Endodermal cell (in vitro differentiated cells): ENCODE measurements at regions not wholly inside any gene's neighbourhood (a gene's known extent, or its start where the extent isn't known, plus 50 kb on each side); places are given as distances from the start of the nearest gene placed in this dataset.

Source experiments
- DNase-seq: peaks from one replicate; pipeline ENCODE4 v3.0.0-alpha.2; 2017
- H3K27ac ChIP-seq: 2 replicates; pipeline ENCODE4 v1.5.1; 2013; ENCODE audit warnings: mild to moderate bottlenecking, low read depth, low read length, moderate library complexity
- H3K27me3 ChIP-seq: 2 replicates; pipeline ENCODE4 v1.6.1; 2013; ENCODE audit warnings: mild to moderate bottlenecking, low read length, moderate library complexity; ENCODE audit not compliant: insufficient read depth, control insufficient read depth, poor library complexity, severe bottlenecking
- H3K36me3 ChIP-seq: 2 replicates; pipeline ENCODE4 v1.7.0; 2013; ENCODE audit warnings: mild to moderate bottlenecking, low read length, moderate library complexity; ENCODE audit not compliant: control insufficient read depth, insufficient read depth
- H3K4me1 ChIP-seq: one replicate; pipeline ENCODE4 v1.7.0; 2013; ENCODE audit warnings: low read length; ENCODE audit not compliant: control insufficient read depth, insufficient read depth
- H3K4me3 ChIP-seq: 2 replicates; pipeline ENCODE4 v1.5.1; 2013; ENCODE audit warnings: mild to moderate bottlenecking, low read length, moderate library complexity
- H3K9ac ChIP-seq: 2 replicates; pipeline ENCODE4 v1.6.1; 2013; ENCODE audit warnings: mild to moderate bottlenecking, low read length, moderate library complexity; ENCODE audit not compliant: poor library complexity, severe bottlenecking; ENCODE audit errors: extremely low read depth
- H3K9me3 ChIP-seq: 2 replicates; pipeline ENCODE4 v1.6.1; 2013; ENCODE audit warnings: mild to moderate bottlenecking, low read length, moderate library complexity; ENCODE audit not compliant: control insufficient read depth
- H3K27ac Mint-ChIP-seq: 2 replicates; pipeline ENCODE4 v1.8.0; 2020; ENCODE audit warnings: mixed read lengths
- H3K27me3 Mint-ChIP-seq: 2 replicates; pipeline ENCODE4 v1.8.0; 2021; ENCODE audit warnings: mild to moderate bottlenecking, mixed read lengths; ENCODE audit not compliant: insufficient read depth
- H3K36me3 Mint-ChIP-seq: 2 replicates; pipeline ENCODE4 v1.8.0; 2020; ENCODE audit warnings: low read depth, mixed read lengths
- H3K4me1 Mint-ChIP-seq: 2 replicates; pipeline ENCODE4 v1.8.0; 2020; ENCODE audit warnings: mixed read lengths
- H3K4me3 Mint-ChIP-seq: 2 replicates; pipeline ENCODE4 v1.8.0; 2020; ENCODE audit warnings: mild to moderate bottlenecking, moderate library complexity, mixed read lengths
- H3K9me3 Mint-ChIP-seq: 2 replicates; pipeline ENCODE4 v1.8.0; 2020; ENCODE audit warnings: mild to moderate bottlenecking, mixed read lengths
- CTCF ChIP-seq: fragments of 200-600 bp; sonication (generic); conservative IDR thresholded peaks from 2 replicates; pipeline ENCODE4 v1.5.0; 2021; ENCODE audit warnings: antibody characterized with exemption, mild to moderate bottlenecking
- WGBS, 2 experiments: methylation state at CpG; one replicate each; pipeline versions ENCODE4 v1.1.5 to v1.1.7; 2013; ENCODE audit warnings: missing lambda C conversion rate in 2 of 2, mixed read lengths in 1 of 2; ENCODE audit not compliant: insufficient coverage in 1 of 2, insufficient read length in 1 of 2; 5-methylcytosine and 5-hydroxymethylcytosine counted together

- H3K4me3 ChIP-seq: no peak overlapping the region
- no peaks in the 10 kb centered on the region for H3K4me1 ChIP-seq
- H3K27me3 ChIP-seq: no peaks in the 10 kb centered on the region
- H3K9me3 ChIP-seq: no peaks in the 10 kb centered on the region
- TF ChIP-seq CTCF: no peak
- no peaks in the 10 kb centered on the region for H3K36me3 ChIP-seq
- Mint-ChIP-seq H3K27me3 (no peaks in the 10 kb centered on the region), H3K4me3 (no peak overlapping the region), H3K4me1 (no peaks in the 10 kb centered on the region), H3K9me3 (no peaks in the 10 kb centered on the region), H3K27ac (no peak overlapping the region), H3K36me3 (no peaks in the 10 kb centered on the region)
- no peak overlapping the region for H3K9ac ChIP-seq
- H3K27ac ChIP-seq: no peak overlapping the region
- 47 to 100% methylated on average over 1 to 2 of the region's 3 CpGs for WGBS, 2 experiments
- no peak for DNase-seq
Measured at GRCh38 chr2:191615596-191615995, 62.3 kb upstream of the NABP1 start.

GRCh38 chr2:191617575-191617974 lies 60.4 kb upstream of the NABP1 start:
- TF ChIP-seq CTCF: no peak
- no peak overlapping the region for H3K4me3 ChIP-seq
- no peak overlapping the region for H3K9ac ChIP-seq
- H3K9me3 ChIP-seq: no peaks in the 10 kb centered on the region
- WGBS, 2 experiments: 87 to 96% methylated on average over 4 of the region's 4 CpGs
- Mint-ChIP-seq H3K27me3 (no peaks in the 10 kb centered on the region), H3K36me3 (no peaks in the 10 kb centered on the region), H3K27ac (no peak overlapping the region), H3K4me3 (no peak overlapping the region), H3K4me1 (no peaks in the 10 kb centered on the region), H3K9me3 (no peaks in the 10 kb centered on the region)
- no peak for DNase-seq
- H3K36me3 ChIP-seq: no peaks in the 10 kb centered on the region
- H3K27ac ChIP-seq: no peak overlapping the region
- no peaks in the 10 kb centered on the region for H3K4me1 ChIP-seq
- no peaks in the 10 kb centered on the region for H3K27me3 ChIP-seq

GRCh38 chr2:191618046-191618780 lies 59.7 kb upstream of the NABP1 start:
- Mint-ChIP-seq H3K27ac (no peak overlapping the region), H3K9me3 (no peaks in the 10 kb centered on the region), H3K36me3 (no peaks in the 10 kb centered on the region), H3K4me3 (no peak overlapping the region), H3K27me3 (no peaks in the 10 kb centered on the region), H3K4me1 (no peaks in the 10 kb centered on the region)
- Histone ChIP-seq H3K4me3 (no peak overlapping the region), H3K9me3 (no peaks in the 10 kb centered on the region), H3K4me1 (peaks cover 4% of the 10 kb centered on the region), H3K27me3 (no peaks in the 10 kb centered on the region), H3K36me3 (no peaks in the 10 kb centered on the region), H3K27ac (no peak overlapping the region), H3K9ac (no peak overlapping the region)
- no peak for TF ChIP-seq CTCF
- WGBS, 2 experiments: 93% methylated on average over 3 of the region's 3 CpGs; no CpG with 5 or more reads in 1 of the 2 experiments
- DNase-seq: no peak
